ENCODE measurements at regions not wholly inside any gene's neighbourhood (a gene's known extent, or its start where the extent isn't known, plus 50 kb on each side); places are given as distances from the start of the nearest gene placed in this dataset.

- TF ChIP-seq CTCF (conservative IDR thresholded peaks at IDR 0.05): no peak
- no peak overlapping the region for H3K27ac Mint-ChIP-seq
- H3K27ac ChIP-seq (ENCODE audit: insufficient read length, low read depth, low read length): no peak overlapping the region
- H3K4me1 Mint-ChIP-seq: peaks cover 22 to 28% of the 10 kb centered on the region in 2 experiments
- H2AK5ac ChIP-seq (ENCODE audit: insufficient read length, low read length): no peak overlapping the region
- H3K79me2 ChIP-seq (ENCODE audit: insufficient read depth, low read length): no peaks in the 10 kb centered on the region
- H3K4me3 Mint-ChIP-seq: no peak overlapping the region
- H4K20me1 ChIP-seq (ENCODE audit: control insufficient read depth, insufficient read depth, insufficient read length): no peaks in the 10 kb centered on the region
- no peaks in the 10 kb centered on the region for H3K36me3 Mint-ChIP-seq (ENCODE audit: insufficient read depth in 1 of 3, low read depth in 3 of 3)
- H2BK20ac ChIP-seq (ENCODE audit: low read depth, low read length, poor library complexity, severe bottlenecking): no peak overlapping the region
- no peak overlapping the region for H3K18ac ChIP-seq (ENCODE audit: insufficient read length, low read depth, low read length)
- no peak overlapping the region for H3K9ac ChIP-seq (ENCODE audit: extremely low read depth, insufficient read length, low read length)
- peaks cover 68% of the 10 kb centered on the region for H3K27me3 Mint-ChIP-seq (ENCODE audit: low read depth)
- H3K79me1 ChIP-seq (ENCODE audit: insufficient read depth, low read depth, low read length, poor library complexity, severe bottlenecking): no peaks in the 10 kb centered on the region
- peaks cover 4% of the 10 kb centered on the region; the same call in 1 of the 2 replicates for H3K27me3 ChIP-seq (ENCODE audit: insufficient read depth, low read length)
- H3K9me3 Mint-ChIP-seq: no peaks in the 10 kb centered on the region; a peak in 1 of 5 replicates
- no peak overlapping the region for H3K23ac ChIP-seq (ENCODE audit: insufficient read length, low read depth, low read length)
- H4K8ac ChIP-seq (replicated peaks; ENCODE audit: insufficient read length, low read depth, low read length): no peak overlapping the region
- H2BK15ac ChIP-seq (ENCODE audit: low read depth, low read length): no peak overlapping the region
- H3K4me2 ChIP-seq (ENCODE audit: insufficient read depth, insufficient read length, low read length): no peak overlapping the region
- H2BK12ac ChIP-seq (ENCODE audit: insufficient read length, low read depth, low read length): no peak overlapping the region
- H2BK5ac ChIP-seq (ENCODE audit: insufficient read length, low read length): no peak overlapping the region
- H4K91ac ChIP-seq (ENCODE audit: insufficient read length, low read depth, low read length): no peak overlapping the region
- H4K5ac ChIP-seq (ENCODE audit: insufficient read length, low read depth, low read length): no peak overlapping the region
- H3K56ac ChIP-seq (ENCODE audit: insufficient read length, low read depth, low read length): no peak overlapping the region
- DNase-seq: no peak
- H3K14ac ChIP-seq (ENCODE audit: insufficient read depth, low read length): no peak overlapping the region; the same call in 1 of the 2 replicates
- H3K9me3 ChIP-seq (ENCODE audit: control insufficient read depth, low read depth, low read length): no peaks in the 10 kb centered on the region
- H2BK120ac ChIP-seq (ENCODE audit: low read depth, low read length, poor library complexity, severe bottlenecking): no peak overlapping the region
- no peak overlapping the region for H3K4ac ChIP-seq (ENCODE audit: low read depth, low read length)
- WGBS (ENCODE audit: extremely low coverage, insufficient read length, low lambda C conversion rate): no CpG with 5 or more reads among the region's 3 CpGs
- no peaks in the 10 kb centered on the region for H3K4me1 ChIP-seq (ENCODE audit: insufficient read depth, low read length)
- H3T11ph ChIP-seq (ENCODE audit: low read length): no peak overlapping the region
- no peak overlapping the region for H2AFZ ChIP-seq (ENCODE audit: low read length)
- H3K23me2 ChIP-seq (ENCODE audit: insufficient read length, low read depth, low read length, poor library complexity, severe bottlenecking): no peaks in the 10 kb centered on the region
Observed at GRCh38 chr11:134468796-134469195, 56.8 kb upstream of the B3GAT1 start.
